ENCODE measurements at regions not wholly inside any gene's neighbourhood (a gene's known extent, or its start where the extent isn't known, plus 50 kb on each side); places are given as distances from the start of the nearest gene placed in this dataset.

GRCh38 chr10:35770817-35771355, 128.8 kb upstream of the FZD8 start:
- DNase-seq (ENCODE audit: low read depth in 2 of 3, low spot score in 2 of 3), result no peak

- DNase-seq (ENCODE audit: low read depth in 2 of 3, low spot score in 2 of 3), result no peak
Measured at GRCh38 chr10:35769795-35770194, 127.7 kb upstream of the FZD8 start.

- no peak for DNase-seq (ENCODE audit: low read depth in 2 of 3, low spot score in 2 of 3)
Measured at GRCh38 chr10:35768731-35769130, 126.6 kb upstream of the FZD8 start.

- no peak for DNase-seq (ENCODE audit: low read depth in 2 of 3, low spot score in 2 of 3)
Measured at GRCh38 chr10:35768011-35768410, 125.9 kb upstream of the FZD8 start.

- DNase-seq (ENCODE audit: low read depth in 2 of 3, low spot score in 2 of 3), result no peak
Measured at GRCh38 chr10:35765996-35766395, 123.9 kb upstream of the FZD8 start.

- DNase-seq (ENCODE audit: low read depth in 2 of 3, low spot score in 2 of 3), result no peak
Measured at GRCh38 chr10:35765066-35765527, 123.0 kb upstream of the FZD8 start.

- DNase-seq (ENCODE audit: low read depth in 2 of 3, low spot score in 2 of 3), result no peak
Measured at GRCh38 chr10:35762311-35763030, 120.4 kb upstream of the FZD8 start.

- DNase-seq (ENCODE audit: low read depth in 2 of 3, low spot score in 2 of 3), result no peak
Measured at GRCh38 chr10:35758076-35758475, 116.0 kb upstream of the FZD8 start.

GRCh38 chr10:35754519-35754918, 112.4 kb upstream of the FZD8 start:
- DNase-seq (ENCODE audit: low read depth in 2 of 3, low spot score in 2 of 3), result no peak

- no peak for DNase-seq (ENCODE audit: low read depth in 2 of 3, low spot score in 2 of 3)
Measured at GRCh38 chr10:35752469-35753461, 110.7 kb upstream of the FZD8 start.

GRCh38 chr10:35751347-35751746, 109.3 kb upstream of the FZD8 start:
- DNase-seq (ENCODE audit: low read depth in 2 of 3, low spot score in 2 of 3), result no peak

GRCh38 chr10:35749230-35749629, 107.1 kb upstream of the FZD8 start:
- no peak for DNase-seq (ENCODE audit: low read depth in 2 of 3, low spot score in 2 of 3)

GRCh38 chr10:35745617-35746403, 103.7 kb upstream of the FZD8 start:
- DNase-seq (ENCODE audit: low read depth in 2 of 3, low spot score in 2 of 3), result no peak

- DNase-seq (ENCODE audit: low read depth in 2 of 3, low spot score in 2 of 3), result no peak
Measured at GRCh38 chr10:35743851-35744250, 101.8 kb upstream of the FZD8 start.

- no peak for DNase-seq (ENCODE audit: low read depth in 2 of 3, low spot score in 2 of 3)
Measured at GRCh38 chr10:35743351-35743750, 101.3 kb upstream of the FZD8 start.

- no peak for DNase-seq (ENCODE audit: low read depth in 2 of 3, low spot score in 2 of 3)
Measured at GRCh38 chr10:35739998-35740397, 97.9 kb upstream of the FZD8 start.

- no peak for DNase-seq (ENCODE audit: low read depth in 2 of 3, low spot score in 2 of 3)
Measured at GRCh38 chr10:35735412-35735811, 93.3 kb upstream of the FZD8 start.

GRCh38 chr10:35731828-35732227, 89.7 kb upstream of the FZD8 start:
- no peak for DNase-seq (ENCODE audit: low read depth in 2 of 3, low spot score in 2 of 3)

- DNase-seq (ENCODE audit: low read depth in 2 of 3, low spot score in 2 of 3), result no peak
Measured at GRCh38 chr10:35728341-35728740, 86.2 kb upstream of the FZD8 start.

- no peak for DNase-seq (ENCODE audit: low read depth in 2 of 3, low spot score in 2 of 3)
Measured at GRCh38 chr10:35726846-35727245, 84.8 kb upstream of the FZD8 start.

GRCh38 chr10:35723992-35724391, 81.9 kb upstream of the FZD8 start:
- no peak for DNase-seq (ENCODE audit: low read depth in 2 of 3, low spot score in 2 of 3)

Measured in activated CD8-positive, alpha-beta memory T cell treated with anti-CD3 and anti-CD28 coated beads for 48 hours (primary cell).